CD4-positive, alpha-beta T cell (primary cell): ENCODE measurements at regions not wholly inside any gene's neighbourhood (a gene's known extent, or its start where the extent isn't known, plus 50 kb on each side); places are given as distances from the start of the nearest gene placed in this dataset.

ENCODE experiments used
- ATAC-seq: fragments of 200-7000 bp; cut with Tn5 transposase; one replicate; pipeline ENCODE4 v1.10.0; 2022; ENCODE audit warnings: mild to moderate bottlenecking; ENCODE audit not compliant: poor library complexity
- CTCF ChIA-PET: fragments of 350-600 bp; sonication (Branson Sonifier 250); formaldehyde crosslinking; loops from one replicate; lab custom pipeline; 2021; ENCODE audit warnings: antibody characterized with exemption, inconsistent platforms; lab: Charles Lee
- POLR2A ChIA-PET: fragments of 350-600 bp; sonication (Branson Sonifier 250); formaldehyde crosslinking; loops from one replicate; lab custom pipeline; 2021; ENCODE audit warnings: antibody characterized with exemption, inconsistent platforms; lab: Charles Lee
- DNase-seq, 14 experiments: peaks; one replicate each; pipeline ENCODE4 v3.0.0-alpha.2; 2013 to 2020; ENCODE audit warnings: mixed read lengths in 2 of 14
- H3K27ac ChIP-seq, 2 donors: one replicate each; pipeline versions ENCODE4 v1.5.1 to v1.7.0; 2013; ENCODE audit warnings: low read length in 2 of 2, low read depth in 1 of 2, mild to moderate bottlenecking in 1 of 2
- H3K27me3 ChIP-seq, 2 experiments: 1 replicate in 1 of 2; 2 replicates in 1 of 2; pipeline versions ENCODE4 v1.6.1 to v1.7.0; 2013; ENCODE audit warnings: low read length in 2 of 2, control low read depth in 1 of 2, mild to moderate bottlenecking in 1 of 2, moderate library complexity in 1 of 2; ENCODE audit not compliant: insufficient read depth in 2 of 2, control insufficient read depth in 1 of 2
- H3K36me3 ChIP-seq: one replicate; pipeline ENCODE4 v1.6.1; 2013; ENCODE audit warnings: low read length, control low read depth; ENCODE audit not compliant: insufficient read depth
- H3K4me1 ChIP-seq: one replicate; pipeline ENCODE4 v1.6.1; 2013; ENCODE audit warnings: low read length, control low read depth; ENCODE audit not compliant: insufficient read depth
- H3K4me3 ChIP-seq: one replicate; pipeline ENCODE4 v1.5.1; 2013; ENCODE audit warnings: mild to moderate bottlenecking, low read length, moderate library complexity
- H3K9me3 ChIP-seq, 2 experiments: 1 replicate in 1 of 2; 2 replicates in 1 of 2; pipeline versions ENCODE4 v1.6.1 to v1.7.0; 2013; ENCODE audit warnings: low read length in 2 of 2, mild to moderate bottlenecking in 2 of 2, control low read depth in 1 of 2, moderate library complexity in 1 of 2; ENCODE audit not compliant: control insufficient read depth in 1 of 2, insufficient read depth in 1 of 2
- H3K27ac Mint-ChIP-seq: one replicate; pipeline ENCODE4 v1.8.0; 2020; ENCODE audit warnings: mixed read lengths
- H3K27me3 Mint-ChIP-seq: one replicate; pipeline ENCODE4 v1.8.0; 2021; ENCODE audit warnings: mixed read lengths
- H3K36me3 Mint-ChIP-seq: one replicate; pipeline ENCODE4 v1.8.0; 2021; ENCODE audit warnings: low read depth, mixed read lengths
- H3K4me1 Mint-ChIP-seq: one replicate; pipeline ENCODE4 v1.8.0; 2021; ENCODE audit warnings: low read depth, mixed read lengths
- H3K4me3 Mint-ChIP-seq: one replicate; pipeline ENCODE4 v1.8.0; 2020; ENCODE audit warnings: mild to moderate bottlenecking, mixed read lengths
- H3K9me3 Mint-ChIP-seq: one replicate; pipeline ENCODE4 v1.8.0; 2020; ENCODE audit warnings: mixed read lengths
- intact Hi-C, 2 experiments: fragments of 100-400 bp; cut with DNase I in 1 of 2; cut with micrococcal nuclease in 1 of 2; formaldehyde crosslinking; loops; one replicate each; pipeline versions ENCODE4 v1.15.1 to v1.9.0; 2023 to 2025; cut with DNase I, micrococcal nuclease
- TF ChIP-seq, protein P1 (sequence below): fragments of 200-600 bp; IDR thresholded peaks from one replicate; pipeline ENCODE4 v1.8.0; 2022; ENCODE audit warnings: antibody characterized with exemption, mild to moderate bottlenecking

DNA sequence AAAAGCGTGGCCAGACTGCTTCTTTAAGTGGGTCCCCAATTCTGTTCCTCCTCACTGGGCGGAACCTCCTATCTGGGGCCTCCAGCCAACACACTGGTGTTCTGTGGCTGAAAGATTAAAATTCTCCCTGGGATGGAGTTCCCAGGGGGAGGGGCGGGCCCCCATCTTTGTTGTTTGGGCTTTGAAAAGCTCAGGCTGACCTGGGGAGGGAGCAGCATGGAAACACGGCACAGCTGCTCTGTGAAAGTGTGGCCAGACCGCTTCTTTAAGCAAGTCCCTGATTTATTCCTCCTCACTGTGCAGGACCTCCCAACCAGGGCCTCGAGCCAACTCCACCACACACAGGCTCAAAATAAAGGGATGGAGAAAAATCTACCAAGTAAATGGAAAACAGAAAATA lies 219.5 kb downstream of the TMEM47 start:
- no peaks in the 10 kb centered on the region for H3K4me1 ChIP-seq
- TF ChIP-seq, protein P1, sequence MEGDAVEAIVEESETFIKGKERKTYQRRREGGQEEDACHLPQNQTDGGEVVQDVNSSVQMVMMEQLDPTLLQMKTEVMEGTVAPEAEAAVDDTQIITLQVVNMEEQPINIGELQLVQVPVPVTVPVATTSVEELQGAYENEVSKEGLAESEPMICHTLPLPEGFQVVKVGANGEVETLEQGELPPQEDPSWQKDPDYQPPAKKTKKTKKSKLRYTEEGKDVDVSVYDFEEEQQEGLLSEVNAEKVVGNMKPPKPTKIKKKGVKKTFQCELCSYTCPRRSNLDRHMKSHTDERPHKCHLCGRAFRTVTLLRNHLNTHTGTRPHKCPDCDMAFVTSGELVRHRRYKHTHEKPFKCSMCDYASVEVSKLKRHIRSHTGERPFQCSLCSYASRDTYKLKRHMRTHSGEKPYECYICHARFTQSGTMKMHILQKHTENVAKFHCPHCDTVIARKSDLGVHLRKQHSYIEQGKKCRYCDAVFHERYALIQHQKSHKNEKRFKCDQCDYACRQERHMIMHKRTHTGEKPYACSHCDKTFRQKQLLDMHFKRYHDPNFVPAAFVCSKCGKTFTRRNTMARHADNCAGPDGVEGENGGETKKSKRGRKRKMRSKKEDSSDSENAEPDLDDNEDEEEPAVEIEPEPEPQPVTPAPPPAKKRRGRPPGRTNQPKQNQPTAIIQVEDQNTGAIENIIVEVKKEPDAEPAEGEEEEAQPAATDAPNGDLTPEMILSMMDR: no peak
- Mint-ChIP-seq H3K4me1 (no peaks in the 10 kb centered on the region), H3K36me3 (no peaks in the 10 kb centered on the region), H3K27me3 (no peaks in the 10 kb centered on the region), H3K9me3 (no peaks in the 10 kb centered on the region), H3K4me3 (no peak overlapping the region), H3K27ac (no peak overlapping the region)
- H3K27me3 ChIP-seq: no peaks in the 10 kb centered on the region
- H3K27ac ChIP-seq: no peak overlapping the region
- intact Hi-C loops: no loop called here
- ATAC-seq (no peak), DNase-seq (no peak)
- no peak overlapping the region for H3K4me3 ChIP-seq
- ChIA-PET CTCF (no interaction called here), POLR2A (no interaction called here)
- H3K9me3 ChIP-seq: no peaks in the 10 kb centered on the region
- no peaks in the 10 kb centered on the region for H3K36me3 ChIP-seq

DNA sequence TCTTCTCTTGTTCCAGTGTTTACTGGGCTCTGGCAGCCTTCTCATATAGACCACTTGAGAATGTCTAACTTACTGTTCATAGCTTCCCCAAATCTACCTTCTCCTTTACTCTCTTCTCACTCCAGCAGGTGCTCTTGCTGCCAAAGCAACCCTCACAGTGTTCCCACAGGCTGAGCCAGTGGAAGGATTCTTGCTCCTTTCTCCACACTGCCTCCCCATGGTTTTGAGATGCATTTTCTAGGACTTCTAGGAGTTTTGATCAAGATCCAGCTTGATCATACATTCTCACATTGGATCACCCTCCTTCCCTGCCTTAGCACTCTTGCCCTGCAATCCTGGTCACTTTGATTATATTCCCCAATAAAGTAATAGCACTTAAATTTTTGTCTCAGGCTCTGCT lies 230.8 kb downstream of the TMEM47 start:
- no peak overlapping the region for H3K27ac Mint-ChIP-seq
- Histone ChIP-seq H3K27me3 (no peaks in the 10 kb centered on the region), H3K27ac (no peak overlapping the region), H3K9me3 (no peaks in the 10 kb centered on the region), H3K36me3 (no peaks in the 10 kb centered on the region), H3K4me3 (no peak overlapping the region), H3K4me1 (no peaks in the 10 kb centered on the region)
- CTCF ChIA-PET: no interaction called here
- peaks cover 5% of the 10 kb centered on the region for H3K9me3 Mint-ChIP-seq
- POLR2A ChIA-PET: no interaction called here
- no peak overlapping the region for H3K4me3 Mint-ChIP-seq
- H3K27me3 Mint-ChIP-seq: no peaks in the 10 kb centered on the region
- no peaks in the 10 kb centered on the region for H3K36me3 Mint-ChIP-seq
- no peaks in the 10 kb centered on the region for H3K4me1 Mint-ChIP-seq
- ATAC-seq: no peak
- no peak for DNase-seq
- TF ChIP-seq, protein P1: no peak
- intact Hi-C loops: no loop called here

DNA sequence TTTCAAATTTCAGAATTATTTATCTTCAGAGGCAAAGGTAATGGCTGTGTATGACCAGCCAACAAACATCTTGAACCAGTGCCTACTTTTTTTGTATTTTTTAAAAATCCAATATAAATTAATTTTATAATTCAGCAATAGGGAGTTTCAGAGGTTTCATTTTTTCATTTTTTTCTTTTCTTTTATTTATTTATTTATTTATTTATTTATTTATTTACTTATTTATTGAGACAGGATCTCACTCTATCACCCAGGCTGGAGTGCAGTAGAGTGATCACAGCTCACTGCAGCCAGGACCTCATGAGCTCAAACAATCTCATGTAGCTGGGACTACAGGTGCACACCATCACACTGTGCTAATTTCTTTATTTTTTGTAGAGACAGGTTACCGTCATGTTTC lies 250.5 kb downstream of the TMEM47 start:
- H3K9me3 ChIP-seq: no peaks in the 10 kb centered on the region
- no peaks in the 10 kb centered on the region for H3K9me3 Mint-ChIP-seq
- ChIA-PET POLR2A (no interaction called here), CTCF (interaction anchor here (1.0 kb wide), 1 partner anchor 16 kb away, joined by 3 read pairs; no protein-coding TSS in a partner anchor)
- H3K27ac ChIP-seq: no peak overlapping the region
- no peak overlapping the region for H3K4me3 ChIP-seq
- no peaks in the 10 kb centered on the region for H3K36me3 Mint-ChIP-seq
- H3K4me1 ChIP-seq: no peaks in the 10 kb centered on the region
- H3K4me3 Mint-ChIP-seq: no peak overlapping the region
- TF ChIP-seq, protein P1: no peak
- no peaks in the 10 kb centered on the region for H3K27me3 ChIP-seq
- intact Hi-C loops: no loop called here
- DNase-seq (no peak), ATAC-seq (no peak)
- no peak overlapping the region for H3K27ac Mint-ChIP-seq
- H3K36me3 ChIP-seq: no peaks in the 10 kb centered on the region
- no peaks in the 10 kb centered on the region for H3K4me1 Mint-ChIP-seq
- H3K27me3 Mint-ChIP-seq: no peaks in the 10 kb centered on the region
